ENCODE measurements at regions not wholly inside any gene's neighbourhood (a gene's known extent, or its start where the extent isn't known, plus 50 kb on each side); places are given as distances from the start of the nearest gene placed in this dataset.
"Not testable (repeated sequence)": the region's sequence is repeated elsewhere in the genome, so short reads cannot be mapped to it uniquely, and the experiment has no call there.

DNA sequence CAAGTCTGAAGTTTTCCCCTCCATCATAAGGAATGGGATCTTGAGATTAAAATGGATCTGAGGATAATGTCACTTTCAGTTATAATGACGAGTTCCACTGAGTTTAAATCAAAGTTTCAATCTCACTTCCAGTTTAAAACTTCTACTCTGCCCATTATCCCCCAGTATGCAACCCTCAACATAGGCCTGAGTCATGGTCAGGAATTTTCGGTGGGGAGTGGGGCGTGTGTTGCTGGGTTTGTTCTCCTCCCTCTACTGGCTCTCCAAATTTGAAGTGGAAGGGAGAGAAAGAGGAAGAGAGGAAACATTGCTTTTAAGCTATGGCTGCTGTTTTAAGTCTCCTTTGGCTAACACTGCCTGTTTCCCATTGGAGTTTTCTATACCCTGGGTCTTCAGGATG is 152.9 kb downstream of the TM2D1 start:
- no peak for DNase-seq

DNA sequence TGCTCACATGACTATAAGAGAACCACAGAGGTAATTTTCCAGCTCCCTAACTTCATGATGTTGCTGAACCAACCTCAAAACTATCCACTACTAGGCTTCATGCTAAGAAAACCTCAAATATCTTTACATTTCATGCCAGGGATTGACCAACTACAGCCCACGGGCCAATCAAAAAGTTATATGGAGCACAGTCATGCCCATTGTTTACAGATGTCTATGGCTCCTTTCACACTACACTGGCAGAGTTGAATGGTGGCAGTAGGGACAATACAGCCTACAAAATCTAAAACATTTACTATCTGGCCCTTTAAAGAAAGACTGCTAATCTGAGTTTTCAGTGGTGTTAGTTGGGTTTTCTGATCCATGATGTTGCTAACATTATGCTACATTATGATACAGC is 154.8 kb downstream of the TM2D1 start:
- no peak for DNase-seq

GRCh38 chr1:61569303-61569621 is 155.7 kb downstream of the TM2D1 start:
- DNase-seq, result no peak

- no peak for DNase-seq
Measured at GRCh38 chr1:61568460-61569302, 156.3 kb downstream of the TM2D1 start.

- DNase-seq, result no peak
Measured at GRCh38 chr1:61566177-61566576, 158.8 kb downstream of the TM2D1 start.

DNA sequence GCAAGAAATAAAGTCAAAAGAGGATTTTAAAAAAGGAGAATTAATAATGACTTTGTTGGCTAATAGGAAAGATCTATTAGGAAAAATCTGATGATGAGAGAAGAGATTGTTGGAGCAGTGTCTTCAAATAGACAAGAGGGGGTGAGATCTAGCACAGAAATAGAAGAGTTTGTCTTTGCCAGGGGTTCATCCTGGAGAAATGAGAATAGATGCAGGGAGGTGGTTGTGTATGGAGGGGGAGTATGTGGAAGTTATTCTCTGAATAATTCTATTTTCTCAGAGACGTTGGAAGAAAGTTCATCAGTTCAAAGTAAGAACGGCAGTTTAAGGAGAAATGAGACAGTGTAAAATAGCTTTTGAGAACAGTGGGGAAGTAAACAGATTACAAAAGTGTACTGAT is 161.3 kb downstream of the TM2D1 start:
- DNase-seq, result no peak

- no peak for DNase-seq
Measured at GRCh38 chr1:61561666-61562065, 163.3 kb downstream of the TM2D1 start.

GRCh38 chr1:61560385-61560784 is 164.6 kb downstream of the TM2D1 start:
- no peak for DNase-seq

DNA sequence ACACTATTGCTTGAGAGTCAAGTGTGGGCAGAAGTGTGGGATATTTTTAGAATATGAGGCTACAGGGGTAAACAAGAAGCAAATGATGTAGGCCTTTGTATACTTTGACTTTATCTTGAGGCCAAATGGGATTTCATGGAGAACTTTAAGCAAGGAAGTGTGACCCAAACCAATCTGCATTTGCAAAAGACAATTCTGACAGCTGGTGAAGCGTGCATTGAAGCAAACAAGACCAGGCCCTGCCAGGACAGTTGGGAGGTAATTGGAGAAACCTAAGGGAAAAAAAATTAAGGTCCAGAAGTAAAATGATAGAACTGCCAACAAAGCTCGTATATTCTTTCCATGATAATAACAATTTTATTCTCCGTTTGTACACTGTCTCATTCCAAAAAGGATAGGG is 168.3 kb downstream of the TM2D1 start:
- DNase-seq, result no peak

DNA sequence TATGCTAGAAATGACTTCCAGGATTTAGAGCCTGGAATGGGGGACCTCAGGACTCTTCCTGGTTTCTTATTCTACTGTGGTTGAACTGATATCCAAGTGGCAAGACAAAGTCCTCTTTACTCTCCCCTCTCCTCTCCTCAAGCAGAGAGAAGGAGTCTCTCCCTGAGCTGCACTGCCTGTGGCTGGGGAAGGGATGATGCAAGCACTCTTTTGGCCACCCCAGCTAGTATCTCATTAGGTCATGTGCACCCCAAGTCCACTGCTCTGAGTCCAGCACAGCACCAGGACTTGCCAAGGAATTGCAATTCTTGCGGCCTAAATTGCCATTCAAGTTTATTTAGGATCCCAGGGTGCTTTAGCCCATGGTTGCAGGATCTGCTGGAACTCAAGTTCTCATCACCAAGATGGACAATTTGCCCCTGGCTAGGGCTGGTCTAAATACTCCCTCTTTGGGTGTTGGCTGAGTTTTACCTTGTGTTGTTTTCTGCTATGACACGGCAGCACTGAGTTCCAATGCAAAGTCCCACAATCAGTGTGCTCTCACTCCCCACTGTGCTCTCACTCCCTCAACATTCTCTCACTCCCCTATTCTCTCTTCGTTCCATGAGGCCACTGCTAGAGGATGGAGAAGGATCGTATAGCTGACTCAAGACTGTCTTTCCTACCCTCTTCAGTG is 172.2 kb downstream of the TM2D1 start:
- no peak for DNase-seq

DNA sequence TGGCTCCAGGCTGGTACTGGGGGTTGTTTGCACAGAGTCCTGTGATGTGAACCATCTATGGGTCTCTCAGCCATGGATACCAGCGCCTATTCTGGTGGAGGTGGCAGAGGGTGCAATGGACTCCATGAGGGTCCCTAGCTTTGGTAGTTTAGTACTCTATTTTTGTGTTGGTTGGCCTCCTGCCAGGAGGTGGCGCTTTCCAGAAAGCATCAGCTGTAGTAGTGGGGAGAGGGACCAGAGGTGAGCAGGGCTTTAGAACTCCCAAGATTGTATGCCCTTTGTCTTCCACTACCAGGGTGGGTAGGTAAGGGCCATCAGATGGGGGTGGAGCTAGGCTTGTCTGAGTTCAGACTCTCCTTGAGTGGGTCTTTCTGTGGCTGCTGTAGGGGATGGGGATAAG is 177.6 kb downstream of the TM2D1 start:
- DNase-seq, result peak; percentile 39

GRCh38 chr1:61544870-61545269 is 180.1 kb downstream of the TM2D1 start:
- DNase-seq, result not testable (repeated sequence)

GRCh38 chr1:61543498-61543897 is 181.4 kb downstream of the TM2D1 start:
- DNase-seq, result not testable (repeated sequence)

DNA sequence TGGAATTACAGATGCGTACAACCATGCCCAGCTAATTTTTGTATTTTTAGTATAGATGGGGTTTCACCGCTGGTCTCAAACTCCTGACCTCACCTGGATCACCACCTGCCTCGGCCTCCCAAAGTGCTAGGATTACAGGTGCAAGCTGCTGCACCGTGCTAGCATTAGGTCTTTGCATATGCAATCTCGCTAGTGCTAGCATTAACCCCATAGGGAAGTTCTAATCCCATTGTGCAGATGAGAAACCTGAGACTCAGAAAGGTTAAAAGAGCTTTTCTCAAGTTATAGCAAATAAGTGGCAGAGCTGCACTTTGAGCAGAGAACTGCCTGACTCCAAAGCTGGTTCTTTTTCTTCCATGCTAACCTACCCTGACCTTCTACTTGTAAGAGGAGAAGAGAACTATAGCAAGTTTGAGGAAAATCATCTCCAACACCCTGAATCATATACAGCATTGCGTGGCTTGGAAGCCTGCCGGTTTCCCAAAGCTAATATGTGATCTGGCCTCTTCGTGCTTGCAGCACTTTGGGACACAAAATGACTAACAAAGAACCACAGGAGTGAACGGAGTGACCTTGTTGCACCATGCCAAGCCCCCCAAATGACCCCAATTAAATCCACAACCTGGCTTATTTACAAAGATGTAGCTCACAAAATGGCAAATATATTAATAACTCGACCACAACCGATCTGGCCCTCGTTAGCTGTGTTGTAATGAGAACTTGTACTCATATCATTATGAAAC is 185.1 kb downstream of the TM2D1 start:
- DNase-seq, result no peak

DNA sequence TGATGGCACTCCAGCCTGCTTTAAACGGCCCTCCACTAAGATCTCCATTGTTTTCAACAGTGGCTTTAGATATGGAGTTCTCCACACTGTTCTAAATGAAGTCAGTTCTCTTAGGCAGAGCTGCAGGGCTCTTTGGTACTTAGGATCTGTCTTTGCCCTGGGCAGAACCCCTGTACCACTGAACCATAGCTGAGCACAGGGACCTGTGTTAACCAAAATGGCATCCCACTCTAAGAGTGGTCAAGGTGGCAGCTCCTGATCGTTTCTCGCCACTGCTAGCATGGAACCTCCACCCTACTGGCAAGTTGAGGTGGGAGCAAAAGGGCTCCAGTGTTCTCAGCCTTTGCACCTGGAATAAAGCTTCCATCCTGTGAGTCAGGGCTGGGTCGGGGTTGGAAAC is 186.7 kb downstream of the TM2D1 start:
- no peak for DNase-seq

GRCh38 chr1:61536174-61537108 is 188.5 kb downstream of the TM2D1 start:
- DNase-seq, result no peak

- DNase-seq, result no peak
Measured at GRCh38 chr1:61534847-61535246, 190.1 kb downstream of the TM2D1 start.

- no peak for DNase-seq
Measured at GRCh38 chr1:61533546-61533945, 191.4 kb downstream of the TM2D1 start.

DNA sequence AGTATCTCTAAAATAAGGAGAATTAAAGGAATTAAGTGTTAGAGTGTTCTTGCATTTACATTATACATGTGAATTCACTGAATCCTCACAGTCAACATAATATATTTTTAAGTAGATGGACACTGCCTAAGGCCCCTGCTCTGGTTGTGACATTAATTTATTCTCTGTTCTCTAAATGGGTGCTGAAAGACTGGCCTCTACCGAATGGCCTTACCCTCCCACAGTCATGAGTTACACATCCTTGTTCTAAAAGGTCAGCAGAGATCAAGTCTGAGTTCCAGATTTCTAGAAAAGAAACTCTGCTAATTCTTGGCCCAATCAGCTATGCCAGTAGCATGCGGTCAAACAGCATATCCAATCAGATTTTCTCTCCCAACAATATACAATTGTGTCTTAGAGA is 193.2 kb downstream of the TM2D1 start:
- no peak for DNase-seq

DNA sequence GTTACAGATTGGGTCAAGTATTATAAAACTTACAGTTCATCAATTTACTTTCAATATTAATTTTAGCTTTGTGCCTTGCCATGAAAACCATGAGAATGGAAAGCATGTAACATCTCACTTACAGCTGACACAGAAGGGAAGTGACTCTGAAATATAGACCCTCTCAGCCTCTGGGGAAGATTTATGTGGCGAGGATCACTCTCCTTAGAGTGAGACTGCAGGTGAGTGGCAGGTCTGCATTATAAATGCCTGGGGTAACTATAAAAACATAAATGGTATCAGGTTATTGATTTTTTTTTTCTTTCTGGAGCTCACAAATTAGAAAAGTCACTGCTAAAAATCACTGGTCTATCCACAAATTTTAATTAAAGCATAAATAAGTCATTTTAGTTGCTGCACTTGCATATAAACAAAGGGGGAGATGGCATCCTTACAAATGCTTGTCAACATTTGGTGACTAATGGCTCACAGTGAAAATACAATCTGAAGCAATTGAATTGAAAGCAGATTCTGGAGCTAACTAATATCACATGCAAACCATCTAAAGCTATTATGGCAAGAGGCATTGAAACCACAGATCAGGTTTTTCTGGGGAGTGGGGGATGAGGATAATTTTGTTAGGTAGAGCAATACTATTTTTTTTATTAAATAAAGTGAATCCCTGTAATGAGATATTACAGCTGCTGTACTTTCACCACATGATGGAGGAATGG is 200.9 kb downstream of the TM2D1 start:
- DNase-seq, result no peak

GRCh38 chr1:61523229-61523628 is 201.7 kb downstream of the TM2D1 start:
- DNase-seq, result no peak

- no peak for DNase-seq
Measured at GRCh38 chr1:61520401-61520800, 204.5 kb downstream of the TM2D1 start.

Measured in activated CD4-positive, alpha-beta T cell treated with anti-CD3 and anti-CD28 coated beads for 48 hours (primary cell).